PC-3 (cell line): ENCODE measurements at regions not wholly inside any gene's neighbourhood (a gene's known extent, or its start where the extent isn't known, plus 50 kb on each side); places are given as distances from the start of the nearest gene placed in this dataset.

Source experiments
- ATAC-seq: fragments of 200-7000 bp; cut with Tn5 transposase; 2 replicates; pipeline ENCODE4 v1.9.1; 2020; ENCODE audit warnings: mild to moderate bottlenecking, moderate library complexity
- BruUV-seq: library from RNA; stranded (reverse); fragments of 400-500 nt; replicated peaks from 2 replicates; lab custom pipeline; 2021; lab: Mats Ljungman, UMichigan
- CTCF ChIA-PET: fragments of 300-600 bp; sonication (Branson Sonifier 250); formaldehyde crosslinking; loops from one replicate; lab custom pipeline; 2022; ENCODE audit warnings: antibody characterized with exemption; lab: Charles Lee
- POLR2A ChIA-PET: fragments of 300-600 bp; sonication (Branson Sonifier 250); formaldehyde crosslinking; loops from one replicate; lab custom pipeline; 2022; ENCODE audit warnings: antibody characterized with exemption; ENCODE audit not compliant: unreplicated experiment; lab: Charles Lee
- DNase-seq: peaks from one replicate; pipeline ENCODE4 v3.0.0-alpha.2; 2015
- H2AFZ ChIP-seq: fragments of 300-600 bp; sonication (generic); 2 replicates; pipeline ENCODE4 v1.6.0; 2016; ENCODE audit warnings: antibody characterized with exemption, low read length
- H3F3A ChIP-seq: fragments of 300-600 bp; sonication (generic); one replicate; pipeline ENCODE4 v1.6.0; 2017; ENCODE audit warnings: antibody characterized with exemption, low read length, control low read depth, mild to moderate bottlenecking; ENCODE audit not compliant: unreplicated experiment
- H3K27ac ChIP-seq: fragments of 300-600 bp; sonication (generic); 2 replicates; pipeline ENCODE4 v1.5.1; 2016; ENCODE audit warnings: mild to moderate bottlenecking, low read length
- H3K27me3 ChIP-seq: fragments of 300-600 bp; sonication (generic); 2 replicates; pipeline ENCODE4 v1.6.1; 2016; ENCODE audit warnings: low read length, mixed read lengths
- H3K36me3 ChIP-seq: fragments of 300-600 bp; sonication (generic); 2 replicates; pipeline ENCODE4 v1.6.1; 2016; ENCODE audit warnings: low read depth, mixed run types, low read length, mixed read lengths
- H3K4me1 ChIP-seq: fragments of 300-600 bp; sonication (generic); 2 replicates; pipeline ENCODE4 v1.5.1; 2016; ENCODE audit warnings: low read length; ENCODE audit not compliant: insufficient read depth
- H3K4me2 ChIP-seq: fragments of 300-600 bp; sonication (generic); 2 replicates; pipeline ENCODE4 v1.6.0; 2016; ENCODE audit warnings: low read length
- H3K4me3 ChIP-seq: fragments of 300-600 bp; sonication (generic); 2 replicates; pipeline ENCODE4 v1.5.1; 2016; ENCODE audit warnings: mild to moderate bottlenecking, low read length, mixed read lengths
- H3K79me2 ChIP-seq: fragments of 300-600 bp; sonication (generic); 2 replicates; pipeline ENCODE4 v1.6.1; 2017; ENCODE audit warnings: low read length, mixed read lengths
- H3K9ac ChIP-seq: fragments of 300-600 bp; sonication (generic); 2 replicates; pipeline ENCODE4 v1.6.0; 2016; ENCODE audit warnings: mild to moderate bottlenecking, low read length
- H3K9me2 ChIP-seq: fragments of 300-600 bp; sonication (generic); replicated peaks from 2 replicates; pipeline ENCODE4 v1.6.1; 2016; ENCODE audit warnings: mixed run types, low read length, mixed read lengths
- H3K9me3 ChIP-seq: fragments of 300-600 bp; sonication (generic); 2 replicates; pipeline ENCODE4 v1.6.1; 2016; ENCODE audit warnings: low read length, mixed read lengths
- H4K20me1 ChIP-seq: fragments of 300-600 bp; sonication (generic); 2 replicates; pipeline ENCODE4 v1.6.1; 2016; ENCODE audit warnings: low read length, mixed read lengths
- CTCF ChIP-seq: fragments of 300-600 bp; sonication (generic); conservative IDR thresholded peaks from 2 replicates; pipeline ENCODE4 v1.5.1; 2017; ENCODE audit warnings: antibody characterized with exemption, low read depth, mild to moderate bottlenecking, low read length
- EZH2 ChIP-seq: fragments of 300-600 bp; sonication (generic); IDR thresholded peaks from one replicate; pipeline ENCODE4 v1.6.1; 2017; ENCODE audit warnings: antibody characterized with exemption, mild to moderate bottlenecking, low read length; ENCODE audit not compliant: unreplicated experiment
- EZH2phosphoT487 ChIP-seq: fragments of 300-600 bp; sonication (generic); IDR thresholded peaks from 2 replicates; pipeline ENCODE4 v1.6.1; 2018; ENCODE audit warnings: mild to moderate bottlenecking, antibody characterized with exemption, low read length, borderline replicate concordance
- intact Hi-C: fragments of 100-400 bp; cut with micrococcal nuclease; formaldehyde crosslinking; loops from 2 replicates; pipeline ENCODE4 v1.9.0; 2023

GRCh38 chr5:121292664-121293063, 559.0 kb upstream of the FTMT start:
- POLR2A ChIA-PET, result no interaction called here
- no peak overlapping the region for H2AFZ ChIP-seq

GRCh38 chr5:121296356-121296755, 555.3 kb upstream of the FTMT start:
- Histone ChIP-seq H3K9me3 (no peaks in the 10 kb centered on the region), H3F3A (no peaks in the 10 kb centered on the region), H3K4me3 (no peak overlapping the region), H2AFZ (no peak overlapping the region), H3K79me2 (no peaks in the 10 kb centered on the region), H3K4me1 (no peaks in the 10 kb centered on the region), H3K27me3 (no peaks in the 10 kb centered on the region), H3K9ac (no peak overlapping the region), H3K27ac (no peak overlapping the region), H3K4me2 (no peak overlapping the region), H3K9me2 (no peaks in the 10 kb centered on the region), H4K20me1 (no peaks in the 10 kb centered on the region), H3K36me3 (no peaks in the 10 kb centered on the region)
- no TSS peak for BruUV-seq
- DNase-seq (no peak), ATAC-seq (no peak)
- intact Hi-C loops, result no loop called here
- CTCF ChIA-PET, result no interaction called here
- TF ChIP-seq EZH2, result no peak
- TF ChIP-seq CTCF, result no peak
- no peak for TF ChIP-seq EZH2phosphoT487
- POLR2A ChIA-PET, result no interaction called here

More at GRCh38 chr5:121292664-121293063, 559.0 kb upstream of the FTMT start:
- Histone ChIP-seq H3K4me1 (no peaks in the 10 kb centered on the region), H3K36me3 (no peaks in the 10 kb centered on the region), H3K9ac (no peak overlapping the region), H3K4me3 (no peak overlapping the region), H3K9me2 (no peaks in the 10 kb centered on the region), H3F3A (no peaks in the 10 kb centered on the region), H3K4me2 (no peak overlapping the region), H3K9me3 (no peaks in the 10 kb centered on the region), H4K20me1 (no peaks in the 10 kb centered on the region), H3K27ac (no peak overlapping the region), H3K27me3 (no peaks in the 10 kb centered on the region), H3K79me2 (no peaks in the 10 kb centered on the region)
- intact Hi-C loops, result no loop called here
- ATAC-seq, result no peak
- DNase-seq, result no peak
- CTCF ChIA-PET, result no interaction called here
- TF ChIP-seq CTCF, result no peak
- no TSS peak for BruUV-seq

GRCh38 chr5:121299153-121299552, 552.5 kb upstream of the FTMT start:
- H2AFZ ChIP-seq, result no peak overlapping the region
- DNase-seq, result no peak
- POLR2A ChIA-PET, result no interaction called here

More at GRCh38 chr5:121299153-121299552, 552.5 kb upstream of the FTMT start:
- TF ChIP-seq EZH2phosphoT487 (no peak), CTCF (no peak), EZH2 (no peak)
- CTCF ChIA-PET, result no interaction called here
- Histone ChIP-seq H4K20me1 (no peaks in the 10 kb centered on the region), H3K4me1 (no peaks in the 10 kb centered on the region), H3K36me3 (no peaks in the 10 kb centered on the region), H3K79me2 (no peaks in the 10 kb centered on the region), H3K27me3 (no peaks in the 10 kb centered on the region), H3K4me2 (no peak overlapping the region), H3K9me3 (no peaks in the 10 kb centered on the region), H3K27ac (no peak overlapping the region), H3K4me3 (no peak overlapping the region), H3F3A (no peaks in the 10 kb centered on the region), H3K9me2 (no peaks in the 10 kb centered on the region), H3K9ac (no peak overlapping the region)
- ATAC-seq, result no peak
- BruUV-seq, result no TSS peak
- intact Hi-C loops, result no loop called here
